ENCODE measurements at regions not wholly inside any gene's neighbourhood (a gene's known extent, or its start where the extent isn't known, plus 50 kb on each side); places are given as distances from the start of the nearest gene placed in this dataset.

GRCh38 chr7:45239486-45239885 lies 81.9 kb downstream of the RAMP3 start:
- BruUV-seq (replicated peaks): no TSS peak
- in situ Hi-C loops (cut with HindIII; ENCODE audit: extremely low pct_ligation_motif_present, low pct_unique_long_range_greater_than_20kb) (no loop called here), intact Hi-C loops (cut with micrococcal nuclease; ENCODE audit: unreplicated experiment) (no loop called here)
- H3K4me2 ChIP-seq (ENCODE audit: low read depth, low read length): no peak overlapping the region
- peaks cover 2 to 28% of the 10 kb centered on the region in 2 experiments; a peak in 3 of 5 replicates for H3K27me3 ChIP-seq (ENCODE audit: control insufficient read depth in 1 of 2, insufficient read depth in 2 of 2, low read length in 2 of 2)
- no peak overlapping the region for H3K27ac ChIP-seq (ENCODE audit: extremely low read length, insufficient read depth, low read length)
- no peak overlapping the region for H3K9ac ChIP-seq (ENCODE audit: insufficient read depth, low read depth, low read length)
- DNase-seq (ENCODE audit: low spot score): no peak
- no peaks in the 10 kb centered on the region for H3K9me3 ChIP-seq (ENCODE audit: low read length)
- no peaks in the 10 kb centered on the region for H3K4me1 ChIP-seq (ENCODE audit: insufficient read depth, low read length)
- 0% methylated on average over 2 of the region's 6 CpGs for WGBS (ENCODE audit: low lambda C conversion rate)
- no peak overlapping the region for H3K4me3 ChIP-seq (replicated peaks in 1 of 3; ENCODE audit: insufficient read depth in 1 of 3, low read depth in 2 of 3, low read length in 3 of 3)
- no peak overlapping the region for H2AFZ ChIP-seq (ENCODE audit: low read length)
- H4K20me1 ChIP-seq (ENCODE audit: insufficient read depth, low read length): no peaks in the 10 kb centered on the region
- no peak for TF ChIP-seq CSRNP1 (CRISPR knock-in tag; IDR thresholded peaks at IDR 0.05)
- no peak for TF ChIP-seq ZNF709 (CRISPR knock-in tag; IDR thresholded peaks at IDR 0.05)
- TF ChIP-seq PHF5A (CRISPR knock-in tag; IDR thresholded peaks at IDR 0.05; ENCODE audit: low read depth, unreplicated experiment): no peak
- TF ChIP-seq ATF2 (CRISPR knock-in tag; IDR thresholded peaks at IDR 0.05): no peak
- no peak for TF ChIP-seq ATRX (CRISPR knock-in tag; IDR thresholded peaks at IDR 0.05; ENCODE audit: borderline replicate concordance)
- no peak for TF ChIP-seq PTBP1 (IDR thresholded peaks at IDR 0.05; ENCODE audit: low read depth, low read length, poor library complexity, severe bottlenecking)
- TF ChIP-seq AHR (CRISPR knock-in tag; IDR thresholded peaks at IDR 0.05): no peak
- TF ChIP-seq ZNF33A (CRISPR knock-in tag; IDR thresholded peaks at IDR 0.05; ENCODE audit: borderline replicate concordance): no peak
- no peak for TF ChIP-seq ZNF737 (CRISPR knock-in tag; IDR thresholded peaks at IDR 0.05; ENCODE audit: borderline replicate concordance)
- TF ChIP-seq PHF20 (CRISPR knock-in tag; IDR thresholded peaks at IDR 0.05): no peak
- no peak for TF ChIP-seq CERS6 (CRISPR knock-in tag; IDR thresholded peaks at IDR 0.05)
- TF ChIP-seq ZNF761 (CRISPR knock-in tag; conservative IDR thresholded peaks at IDR 0.05): no peak
- no peak for TF ChIP-seq RFX1 (IDR thresholded peaks at IDR 0.05)
- no peak for TF ChIP-seq SNAI1 (CRISPR knock-in tag; IDR thresholded peaks at IDR 0.05; ENCODE audit: borderline replicate concordance)
- no peak for TF ChIP-seq HNF1B (CRISPR knock-in tag; IDR thresholded peaks at IDR 0.05)
- no peak for TF ChIP-seq ZNF44 (CRISPR knock-in tag; IDR thresholded peaks at IDR 0.05)
- TF ChIP-seq TBP (CRISPR knock-in tag; IDR thresholded peaks at IDR 0.05): no peak
- POLR2A ChIA-PET: no interaction called here
- H3K79me2 ChIP-seq (ENCODE audit: insufficient read depth, low read length): no peaks in the 10 kb centered on the region
- no peaks in the 10 kb centered on the region for H3K36me3 ChIP-seq (replicated peaks in 1 of 2; ENCODE audit: control insufficient read depth in 1 of 2, insufficient read depth in 2 of 2, low read length in 2 of 2)
- no peak for FAIRE-seq
- CTCF ChIA-PET (ENCODE audit: low intra/inter-chr PET ratio, low total read pairs): no interaction called here
- no peak for ATAC-seq
